Ovary (tissue), 7 donors: ENCODE measurements at regions not wholly inside any gene's neighbourhood (a gene's known extent, or its start where the extent isn't known, plus 50 kb on each side); places are given as distances from the start of the nearest gene placed in this dataset.

Experiments
- DNase-seq, 5 donors: peaks; one replicate each; pipeline ENCODE4 v3.0.0-alpha.2; 2019 to 2020
- H3K27ac ChIP-seq, 2 donors: fragments of 200-600 bp; one replicate each; pipeline versions ENCODE4 v1.5.1 to v1.8.0; 2019 to 2022
- H3K27me3 ChIP-seq: fragments of 200-600 bp; one replicate; pipeline ENCODE4 v1.8.0; 2022
- H3K36me3 ChIP-seq: fragments of 200-600 bp; sonication (generic); one replicate; pipeline ENCODE4 v1.5.1; 2019
- H3K4me1 ChIP-seq: one replicate; pipeline ENCODE4 v1.8.1; 2013; ENCODE audit warnings: mild to moderate bottlenecking, moderate library complexity; ENCODE audit not compliant: insufficient read depth
- H3K4me3 ChIP-seq: fragments of 200-600 bp; sonication (generic); one replicate; pipeline ENCODE4 v1.5.1; 2017
- H3K9me3 ChIP-seq, 2 donors: fragments of 200-600 bp in 1 of 2; sonication (generic) in 1 of 2; one replicate each; pipeline versions ENCODE4 v1.5.1 to v1.8.1; 2013 to 2019; ENCODE audit warnings: mild to moderate bottlenecking in 1 of 2, moderate library complexity in 1 of 2
- EP300 ChIP-seq: sonication (generic); formaldehyde crosslinking; IDR thresholded peaks from one replicate; pipeline ENCODE4 v1.6.1; 2017; ENCODE audit warnings: antibody characterized with exemption
- POLR2A ChIP-seq: fragments of 450-650 bp; IDR thresholded peaks from one replicate; pipeline ENCODE4 v1.6.1; 2017; ENCODE audit warnings: antibody characterized with exemption, mild to moderate bottlenecking, moderate library complexity
- WGBS, 3 donors: extraction: QIAGEN DNeasy Blood & Tissue Kit in 1 of 3; methylation state at CpG; one replicate each; pipeline versions ENCODE4 v1.1.5 to v1.1.7; 2013 to 2017; 5-methylcytosine and 5-hydroxymethylcytosine counted together
- intact Hi-C, 4 donors: fragments of 100-400 bp; cut with DNase I; formaldehyde crosslinking; loops; one replicate each; pipeline versions ENCODE4 v1.11.0 to v1.15.1; 2022 to 2023
- TF ChIP-seq, protein P1 (sequence below), 3 donors: fragments of 450-650 bp in 2 of 3; fragments of 200-600 bp in 1 of 3; IDR thresholded peaks; one replicate each; pipeline versions ENCODE4 v1.5.1 to v1.8.0; 2016 to 2022; ENCODE audit warnings: antibody characterized with exemption in 3 of 3, mild to moderate bottlenecking in 1 of 3
- donor health status: DM: no; HTN: no; CAD: no; lungs with moderate emphysema.
- donor health status: DM: no; HTN: no; CAD: no.
- donor health status: Bipolar disorder and iron deficiency.
- donor health status: DM: no; HTN: no; CAD: no.
- donor health status: DM: yes; HTN: yes; CAD: no.

DNA sequence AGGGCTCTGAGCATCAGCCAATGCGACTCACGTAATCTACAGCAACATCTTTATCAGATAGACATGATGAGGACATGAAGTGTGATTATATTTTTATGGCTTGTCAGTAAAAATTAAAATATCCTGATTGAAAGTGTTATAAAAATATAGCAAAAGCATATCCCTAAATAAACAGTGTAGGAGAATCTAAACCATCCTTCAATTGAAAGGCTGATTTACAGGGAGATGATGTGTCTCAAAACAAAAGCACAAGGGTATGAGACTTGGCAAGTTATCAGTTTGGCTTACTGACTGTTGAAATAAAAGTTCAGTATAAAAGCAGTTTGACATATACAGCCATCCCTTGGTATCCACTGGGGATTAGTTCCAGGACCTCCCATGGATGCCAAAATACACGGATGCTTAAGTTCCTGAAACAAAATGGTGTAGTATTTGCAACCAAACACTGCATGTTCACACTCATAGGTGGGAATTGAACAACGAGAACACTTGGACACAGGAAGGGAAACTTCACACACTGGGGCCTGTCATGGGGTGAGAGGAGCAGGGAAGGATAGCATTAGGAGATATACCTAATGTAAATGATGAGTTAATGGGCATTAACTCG is 149.9 kb upstream of the MAP1B start:
- Histone ChIP-seq H3K36me3 (no peaks in the 10 kb centered on the region), H3K9me3 (no peaks in the 10 kb centered on the region), H3K27ac (no peak overlapping the region), H3K27me3 (no peaks in the 10 kb centered on the region), H3K4me3 (no peak overlapping the region), H3K4me1 (no peaks in the 10 kb centered on the region)
- intact Hi-C loops = no loop called here
- DNase-seq = no peak
- 53 to 75% (median 66%) methylated on average over 5 of the region's 5 CpGs for WGBS, 3 donors
- TF ChIP-seq, protein P1, sequence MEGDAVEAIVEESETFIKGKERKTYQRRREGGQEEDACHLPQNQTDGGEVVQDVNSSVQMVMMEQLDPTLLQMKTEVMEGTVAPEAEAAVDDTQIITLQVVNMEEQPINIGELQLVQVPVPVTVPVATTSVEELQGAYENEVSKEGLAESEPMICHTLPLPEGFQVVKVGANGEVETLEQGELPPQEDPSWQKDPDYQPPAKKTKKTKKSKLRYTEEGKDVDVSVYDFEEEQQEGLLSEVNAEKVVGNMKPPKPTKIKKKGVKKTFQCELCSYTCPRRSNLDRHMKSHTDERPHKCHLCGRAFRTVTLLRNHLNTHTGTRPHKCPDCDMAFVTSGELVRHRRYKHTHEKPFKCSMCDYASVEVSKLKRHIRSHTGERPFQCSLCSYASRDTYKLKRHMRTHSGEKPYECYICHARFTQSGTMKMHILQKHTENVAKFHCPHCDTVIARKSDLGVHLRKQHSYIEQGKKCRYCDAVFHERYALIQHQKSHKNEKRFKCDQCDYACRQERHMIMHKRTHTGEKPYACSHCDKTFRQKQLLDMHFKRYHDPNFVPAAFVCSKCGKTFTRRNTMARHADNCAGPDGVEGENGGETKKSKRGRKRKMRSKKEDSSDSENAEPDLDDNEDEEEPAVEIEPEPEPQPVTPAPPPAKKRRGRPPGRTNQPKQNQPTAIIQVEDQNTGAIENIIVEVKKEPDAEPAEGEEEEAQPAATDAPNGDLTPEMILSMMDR (IDR thresholded peaks at IDR 0.05) = no peak
- TF ChIP-seq POLR2A = no peak
- TF ChIP-seq EP300 = no peak

DNA sequence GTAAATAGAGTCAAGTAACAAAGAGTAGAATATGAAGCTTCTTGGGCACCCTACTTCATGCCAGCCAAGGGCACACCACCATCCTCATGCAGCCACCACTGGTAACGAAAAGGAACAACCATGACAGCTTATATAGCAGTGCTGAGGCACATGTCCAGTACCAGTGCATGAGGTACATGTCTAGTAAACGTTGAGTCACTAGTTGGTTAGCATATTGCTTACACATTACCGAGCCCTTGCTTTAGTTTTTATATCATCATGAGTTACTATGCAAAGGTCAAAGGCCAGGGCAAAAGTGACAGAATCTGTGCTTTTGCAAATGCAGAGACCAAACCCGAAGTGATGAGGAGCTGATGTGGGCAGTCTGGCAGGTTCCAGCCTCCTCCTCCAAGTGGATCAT is 147.1 kb upstream of the MAP1B start:
- Histone ChIP-seq H3K36me3 (no peaks in the 10 kb centered on the region), H3K4me1 (no peaks in the 10 kb centered on the region), H3K4me3 (no peak overlapping the region), H3K27ac (no peak overlapping the region), H3K27me3 (no peaks in the 10 kb centered on the region), H3K9me3 (no peaks in the 10 kb centered on the region)
- intact Hi-C loops = no loop called here
- WGBS, 3 donors = 71 to 83% (median 79%) methylated on average over 4 of the region's 4 CpGs
- TF ChIP-seq POLR2A (no peak), EP300 (no peak)
- TF ChIP-seq, protein P1 (IDR thresholded peaks at IDR 0.05) = no peak
- no peak for DNase-seq

DNA sequence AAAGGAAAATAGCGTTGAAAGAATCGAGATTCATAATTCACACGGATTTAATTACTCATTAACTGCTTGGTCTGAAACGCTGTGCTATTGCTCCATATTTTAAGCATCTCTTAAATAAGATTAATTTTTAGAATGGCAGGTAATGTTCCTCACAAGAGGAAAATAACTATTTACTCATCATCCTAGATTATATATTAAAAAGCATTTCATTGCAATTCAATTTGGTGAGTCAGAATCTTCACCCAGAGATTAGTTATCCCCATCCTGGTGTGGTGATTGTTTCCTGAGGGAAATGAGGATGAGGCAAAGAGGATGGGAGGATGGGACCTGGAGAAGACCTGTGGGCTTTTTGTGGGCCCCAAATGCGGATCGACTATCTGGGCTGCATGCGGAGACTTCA is 145.5 kb upstream of the MAP1B start:
- H3K9me3 ChIP-seq = no peaks in the 10 kb centered on the region
- intact Hi-C loops = no loop called here
- no peaks in the 10 kb centered on the region for H3K27me3 ChIP-seq
- H3K27ac ChIP-seq = no peak overlapping the region
- WGBS, 3 donors = 88 to 92% (median 89%) methylated on average over 7 of the region's 7 CpGs
- H3K4me3 ChIP-seq = no peak overlapping the region
- TF ChIP-seq EP300 (no peak), POLR2A (no peak)
- TF ChIP-seq, protein P1 (IDR thresholded peaks at IDR 0.05) = no peak
- no peak for DNase-seq
- H3K36me3 ChIP-seq = no peaks in the 10 kb centered on the region
- H3K4me1 ChIP-seq = no peaks in the 10 kb centered on the region

DNA sequence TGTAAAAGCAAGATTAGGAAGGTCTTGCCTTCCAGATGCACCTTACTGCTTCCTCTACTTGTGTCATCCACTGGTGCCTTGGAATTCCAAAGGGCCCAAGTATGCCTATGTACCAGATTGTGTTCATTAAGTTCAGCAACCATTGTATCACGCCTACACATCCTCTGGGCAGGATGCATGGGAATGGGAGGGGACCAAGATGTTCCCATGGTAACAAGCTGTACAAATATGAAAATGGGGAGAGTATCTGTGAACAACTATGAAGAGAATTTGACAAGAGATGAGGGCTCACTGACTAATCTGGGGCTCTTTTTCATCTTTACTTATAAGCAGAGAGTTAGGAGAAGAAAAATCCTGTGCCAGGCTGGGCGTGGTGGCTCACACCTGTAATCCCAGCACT is 137.8 kb upstream of the MAP1B start:
- no peaks in the 10 kb centered on the region for H3K36me3 ChIP-seq

More for the DNA sequence above, 137.8 kb upstream of the MAP1B start:
- no peaks in the 10 kb centered on the region for H3K4me1 ChIP-seq
- H3K27ac ChIP-seq = no peak overlapping the region
- intact Hi-C loops = no loop called here
- 70 to 75% (median 71%) methylated on average over 2 of the region's 2 CpGs for WGBS, 3 donors
- TF ChIP-seq, protein P1 (IDR thresholded peaks at IDR 0.05) = no peak
- no peak for TF ChIP-seq EP300
- no peaks in the 10 kb centered on the region for H3K9me3 ChIP-seq
- H3K27me3 ChIP-seq = no peaks in the 10 kb centered on the region
- no peak for DNase-seq
- no peak overlapping the region for H3K4me3 ChIP-seq
